Activated naive CD8-positive, alpha-beta T cell treated with anti-CD3 and anti-CD28 coated beads for 36 hours (primary cell): ENCODE measurements at regions not wholly inside any gene's neighbourhood (a gene's known extent, or its start where the extent isn't known, plus 50 kb on each side); places are given as distances from the start of the nearest gene placed in this dataset.

Source experiments
- DNase-seq: peaks from one replicate; pipeline ENCODE4 v3.0.0; 2021
- H3K27ac Mint-ChIP-seq: one replicate; pipeline ENCODE4 v1.8.0; 2022; ENCODE audit warnings: mild to moderate bottlenecking, moderate library complexity, mixed read lengths
- H3K27me3 Mint-ChIP-seq: one replicate; pipeline ENCODE4 v1.8.0; 2022; ENCODE audit warnings: mild to moderate bottlenecking, mixed read lengths
- H3K36me3 Mint-ChIP-seq: one replicate; pipeline ENCODE4 v1.8.0; 2021; ENCODE audit warnings: mild to moderate bottlenecking, mixed read lengths
- H3K4me1 Mint-ChIP-seq: one replicate; pipeline ENCODE4 v1.8.0; 2021; ENCODE audit warnings: mixed read lengths
- H3K4me3 Mint-ChIP-seq: one replicate; pipeline ENCODE4 v1.8.0; 2022; ENCODE audit warnings: mild to moderate bottlenecking, moderate library complexity, mixed read lengths
- H3K9me3 Mint-ChIP-seq: one replicate; pipeline ENCODE4 v1.8.0; 2022; ENCODE audit warnings: mixed read lengths

- Mint-ChIP-seq H3K4me1 (no peaks in the 10 kb centered on the region), H3K36me3 (no peaks in the 10 kb centered on the region), H3K9me3 (no peaks in the 10 kb centered on the region), H3K27me3 (peaks cover 30% of the 10 kb centered on the region), H3K4me3 (no peak overlapping the region), H3K27ac (no peak overlapping the region)
- no peak for DNase-seq
These were observed 149.4 kb downstream of the DICER1 start for GRCh38 chr14:95007921-95008320.

- DNase-seq, result no peak
- peaks cover 30% of the 10 kb centered on the region for H3K27me3 Mint-ChIP-seq
These were observed 150.8 kb downstream of the DICER1 start for GRCh38 chr14:95006479-95006878.

GRCh38 chr14:95006051-95006450 is 151.3 kb downstream of the DICER1 start:
- H3K27me3 Mint-ChIP-seq, result peaks cover 34% of the 10 kb centered on the region
- no peak overlapping the region for H3K4me3 Mint-ChIP-seq
- no peaks in the 10 kb centered on the region for H3K9me3 Mint-ChIP-seq
- DNase-seq, result no peak
- H3K4me1 Mint-ChIP-seq, result no peaks in the 10 kb centered on the region
- H3K36me3 Mint-ChIP-seq, result no peaks in the 10 kb centered on the region
- no peak overlapping the region for H3K27ac Mint-ChIP-seq

More at GRCh38 chr14:95006479-95006878, 150.8 kb downstream of the DICER1 start:
- H3K4me3 Mint-ChIP-seq, result no peak overlapping the region
- no peaks in the 10 kb centered on the region for H3K36me3 Mint-ChIP-seq
- H3K27ac Mint-ChIP-seq, result no peak overlapping the region
- H3K9me3 Mint-ChIP-seq, result no peaks in the 10 kb centered on the region
- no peaks in the 10 kb centered on the region for H3K4me1 Mint-ChIP-seq

DNA sequence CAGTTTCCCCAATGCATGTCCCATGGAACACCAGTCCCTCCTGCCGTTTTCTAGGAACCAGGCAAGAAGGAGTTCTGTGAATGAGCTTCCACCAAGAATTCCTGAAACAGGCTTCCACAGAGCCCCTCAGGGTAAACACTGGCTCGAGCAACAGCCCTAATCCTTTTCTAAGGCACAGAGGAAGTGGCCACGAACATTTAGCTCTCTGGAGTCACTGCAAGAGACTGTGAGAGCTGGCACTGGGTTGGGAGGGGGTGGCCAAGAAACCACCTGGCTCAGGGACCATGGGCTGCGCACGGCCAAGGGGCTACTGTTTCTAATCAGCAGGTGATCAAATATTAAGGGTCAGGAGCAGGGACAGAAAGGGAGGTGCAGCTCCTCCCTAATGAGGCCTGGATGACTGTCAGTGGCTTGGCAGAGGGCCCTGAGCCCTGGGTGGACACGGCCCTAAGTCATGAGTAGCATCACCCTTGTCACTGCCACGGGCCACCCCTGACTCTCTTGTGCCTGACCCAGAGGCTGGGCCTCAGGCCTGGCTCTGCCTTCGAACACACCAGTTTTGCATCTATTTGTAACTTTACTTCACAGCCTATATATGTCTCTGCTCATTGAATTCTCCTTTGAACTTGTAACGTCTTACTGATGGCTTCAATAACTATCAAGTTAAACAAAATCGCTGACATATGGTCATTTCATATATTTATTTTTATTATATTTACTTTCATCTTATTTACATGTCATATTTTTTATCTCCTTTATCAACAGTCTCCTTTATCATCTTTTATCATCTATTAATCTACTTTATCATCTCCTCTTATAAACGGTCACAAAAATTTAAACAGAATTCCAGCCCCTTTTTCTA is 154.0 kb downstream of the DICER1 start:
- Mint-ChIP-seq H3K4me3 (no peak overlapping the region), H3K27ac (no peak overlapping the region)
- no peak for DNase-seq

GRCh38 chr14:94998685-94999084 is 158.6 kb downstream of the DICER1 start:
- Mint-ChIP-seq H3K4me1 (no peaks in the 10 kb centered on the region), H3K27me3 (peaks cover 41% of the 10 kb centered on the region), H3K27ac (no peak overlapping the region), H3K4me3 (no peak overlapping the region), H3K9me3 (no peaks in the 10 kb centered on the region), H3K36me3 (no peaks in the 10 kb centered on the region)
- no peak for DNase-seq

More for the DNA sequence above, 154.0 kb downstream of the DICER1 start:
- Mint-ChIP-seq H3K36me3 (no peaks in the 10 kb centered on the region), H3K4me1 (no peaks in the 10 kb centered on the region), H3K9me3 (no peaks in the 10 kb centered on the region), H3K27me3 (peaks cover 24% of the 10 kb centered on the region)

GRCh38 chr14:94998110-94998509 is 159.2 kb downstream of the DICER1 start:
- peaks cover 41% of the 10 kb centered on the region for H3K27me3 Mint-ChIP-seq
- H3K27ac Mint-ChIP-seq, result no peak overlapping the region
- H3K9me3 Mint-ChIP-seq, result no peaks in the 10 kb centered on the region

DNA sequence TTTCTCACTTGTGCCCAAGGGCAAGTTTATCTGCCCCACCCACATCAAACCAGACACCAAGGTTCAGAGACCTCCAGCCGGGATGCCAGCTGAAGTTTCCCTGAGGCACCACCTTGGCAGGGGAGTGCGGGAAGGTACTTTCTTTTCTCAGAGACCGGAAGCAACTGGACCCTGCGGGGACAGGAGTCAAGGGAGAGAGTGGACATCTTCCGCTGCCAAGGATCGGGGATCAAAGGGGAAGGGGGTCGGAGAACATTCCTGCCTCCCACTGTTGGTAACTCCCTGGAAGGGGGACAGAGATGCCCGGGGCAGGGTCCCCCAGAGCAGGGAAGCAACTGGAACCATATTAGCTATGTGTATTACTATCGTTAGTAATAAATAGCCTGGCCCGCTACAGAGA is 161.8 kb downstream of the DICER1 start:
- no peak overlapping the region for H3K4me3 Mint-ChIP-seq

More at GRCh38 chr14:94998110-94998509, 159.2 kb downstream of the DICER1 start:
- no peak for DNase-seq
- Mint-ChIP-seq H3K4me1 (no peaks in the 10 kb centered on the region), H3K36me3 (no peaks in the 10 kb centered on the region), H3K4me3 (no peak overlapping the region)

DNA sequence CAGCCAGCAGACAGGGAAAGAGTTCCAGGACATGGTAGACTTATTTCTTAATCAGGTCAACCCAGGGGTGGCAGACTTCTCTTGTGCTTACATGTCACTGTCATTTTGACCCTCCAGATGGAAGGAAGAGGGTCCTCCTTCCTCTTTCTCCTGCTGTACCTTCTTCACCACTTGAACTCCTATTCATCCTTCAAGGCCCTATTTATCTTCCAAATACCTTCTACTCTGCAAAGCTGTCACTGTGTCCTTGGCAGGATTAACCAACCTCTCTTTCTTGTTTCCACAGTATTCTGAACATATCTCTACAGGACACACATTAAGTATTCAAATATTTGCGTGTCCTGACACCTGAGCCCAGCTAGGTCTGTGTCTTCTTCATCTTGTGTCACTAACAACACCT is 163.1 kb downstream of the DICER1 start:
- Mint-ChIP-seq H3K4me1 (no peaks in the 10 kb centered on the region), H3K4me3 (no peak overlapping the region), H3K27me3 (peaks cover 55% of the 10 kb centered on the region)

More for the DNA sequence above, 161.8 kb downstream of the DICER1 start:
- DNase-seq, result no peak
- Mint-ChIP-seq H3K27ac (no peak overlapping the region), H3K4me1 (no peaks in the 10 kb centered on the region), H3K27me3 (peaks cover 50% of the 10 kb centered on the region), H3K36me3 (no peaks in the 10 kb centered on the region), H3K9me3 (no peaks in the 10 kb centered on the region)

GRCh38 chr14:94992046-94992445 is 165.3 kb downstream of the DICER1 start:
- Mint-ChIP-seq H3K27me3 (peaks cover 47% of the 10 kb centered on the region), H3K4me1 (no peaks in the 10 kb centered on the region), H3K9me3 (peaks cover 8% of the 10 kb centered on the region), H3K36me3 (no peaks in the 10 kb centered on the region), H3K4me3 (no peak overlapping the region), H3K27ac (no peak overlapping the region)
- DNase-seq, result no peak

More for the DNA sequence above, 163.1 kb downstream of the DICER1 start:
- H3K36me3 Mint-ChIP-seq, result no peaks in the 10 kb centered on the region
- no peak for DNase-seq
- no peak overlapping the region for H3K27ac Mint-ChIP-seq
- no peaks in the 10 kb centered on the region for H3K9me3 Mint-ChIP-seq

- H3K27ac Mint-ChIP-seq, result no peak overlapping the region
- peaks cover 29% of the 10 kb centered on the region for H3K27me3 Mint-ChIP-seq
- H3K4me3 Mint-ChIP-seq, result no peak overlapping the region
- no peaks in the 10 kb centered on the region for H3K36me3 Mint-ChIP-seq
- peaks cover 10% of the 10 kb centered on the region for H3K9me3 Mint-ChIP-seq
- DNase-seq, result no peak
- no peaks in the 10 kb centered on the region for H3K4me1 Mint-ChIP-seq
These were observed 167.4 kb downstream of the DICER1 start for GRCh38 chr14:94989946-94990345.

DNA sequence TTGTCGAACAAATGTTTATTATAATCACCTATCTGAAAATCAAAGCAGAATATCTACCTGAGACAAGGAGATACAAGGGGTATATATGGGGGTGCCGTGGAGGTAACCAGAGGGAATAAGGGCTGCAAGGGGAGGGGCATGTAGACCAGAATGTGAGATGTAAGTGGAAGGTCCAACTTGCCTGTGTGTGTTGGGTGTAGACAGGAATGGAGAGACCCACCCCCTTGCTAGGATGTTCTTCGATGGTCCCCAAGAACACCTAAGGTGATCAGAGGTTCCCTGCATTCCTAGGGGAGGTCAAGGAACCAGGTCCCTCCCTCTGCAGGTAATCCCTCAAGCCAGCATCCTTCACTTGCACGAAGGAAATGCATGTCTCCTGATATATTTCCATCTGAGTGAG is 167.9 kb downstream of the DICER1 start:
- Mint-ChIP-seq H3K27me3 (peaks cover 27% of the 10 kb centered on the region), H3K9me3 (peaks cover 10% of the 10 kb centered on the region), H3K4me3 (no peak overlapping the region), H3K27ac (no peak overlapping the region), H3K36me3 (no peaks in the 10 kb centered on the region), H3K4me1 (no peaks in the 10 kb centered on the region)
- no peak for DNase-seq

GRCh38 chr14:94987409-94987808 is 169.9 kb downstream of the DICER1 start:
- no peaks in the 10 kb centered on the region for H3K4me1 Mint-ChIP-seq
- peaks cover 31% of the 10 kb centered on the region for H3K27me3 Mint-ChIP-seq
- no peak overlapping the region for H3K27ac Mint-ChIP-seq
- H3K9me3 Mint-ChIP-seq, result peaks cover 10% of the 10 kb centered on the region
- no peak overlapping the region for H3K4me3 Mint-ChIP-seq
- no peak for DNase-seq
- H3K36me3 Mint-ChIP-seq, result no peaks in the 10 kb centered on the region

GRCh38 chr14:94979891-94980290 is 177.4 kb downstream of the DICER1 start:
- Mint-ChIP-seq H3K4me1 (no peaks in the 10 kb centered on the region), H3K4me3 (no peak overlapping the region), H3K9me3 (no peaks in the 10 kb centered on the region), H3K27ac (no peak overlapping the region), H3K36me3 (no peaks in the 10 kb centered on the region), H3K27me3 (peaks cover 15% of the 10 kb centered on the region)
- no peak for DNase-seq

- no peak for DNase-seq
- H3K9me3 Mint-ChIP-seq, result no peaks in the 10 kb centered on the region
- no peaks in the 10 kb centered on the region for H3K4me1 Mint-ChIP-seq
- no peaks in the 10 kb centered on the region for H3K36me3 Mint-ChIP-seq
- H3K4me3 Mint-ChIP-seq, result no peak overlapping the region
- H3K27me3 Mint-ChIP-seq, result peaks cover 20% of the 10 kb centered on the region
- no peak overlapping the region for H3K27ac Mint-ChIP-seq
These were observed 180.3 kb downstream of the DICER1 start for GRCh38 chr14:94977016-94977415.

GRCh38 chr14:94975366-94975765 is 182.0 kb downstream of the DICER1 start:
- H3K9me3 Mint-ChIP-seq, result no peaks in the 10 kb centered on the region
- H3K36me3 Mint-ChIP-seq, result no peaks in the 10 kb centered on the region
- no peak overlapping the region for H3K4me3 Mint-ChIP-seq
- no peaks in the 10 kb centered on the region for H3K4me1 Mint-ChIP-seq
- peaks cover 26% of the 10 kb centered on the region for H3K27me3 Mint-ChIP-seq
- H3K27ac Mint-ChIP-seq, result no peak overlapping the region
- no peak for DNase-seq

- Mint-ChIP-seq H3K4me3 (no peak overlapping the region), H3K36me3 (no peaks in the 10 kb centered on the region), H3K4me1 (no peaks in the 10 kb centered on the region), H3K27me3 (peaks cover 25% of the 10 kb centered on the region), H3K9me3 (no peaks in the 10 kb centered on the region), H3K27ac (no peak overlapping the region)
- DNase-seq, result no peak
These were observed 182.4 kb downstream of the DICER1 start for GRCh38 chr14:94974893-94975292.
